Panc1 (cell line): ENCODE measurements at regions not wholly inside any gene's neighbourhood (a gene's known extent, or its start where the extent isn't known, plus 50 kb on each side); places are given as distances from the start of the nearest gene placed in this dataset.

ENCODE experiments used
- CTCF ChIP-seq: fragments of 450-650 bp; IDR thresholded peaks from 2 replicates; pipeline ENCODE4 v1.5.1; 2017; ENCODE audit warnings: mild to moderate bottlenecking
- POLR2AphosphoS5 ChIP-seq: IDR thresholded peaks from 2 replicates; pipeline ENCODE4 v1.6.1; 2012; ENCODE audit warnings: mild to moderate bottlenecking, low read depth, low read length, moderate library complexity
- REST ChIP-seq, 2 experiments: IDR thresholded peaks; 2 replicates each; pipeline ENCODE4 v1.6.1; 2011 to 2012; ENCODE audit warnings: low read depth in 2 of 2, control low read depth in 1 of 2, low read length in 1 of 2, mild to moderate bottlenecking in 1 of 2, moderate library complexity in 1 of 2; ENCODE audit not compliant: insufficient read depth in 1 of 2
- SIN3A ChIP-seq: IDR thresholded peaks from 2 replicates; pipeline ENCODE4 v1.6.1; 2012; ENCODE audit warnings: low read depth, mild to moderate bottlenecking, low read length, moderate library complexity, borderline replicate concordance; ENCODE audit not compliant: insufficient read depth
- TCF7L2 ChIP-seq: IDR thresholded peaks from 2 replicates; pipeline ENCODE4 v1.6.1; 2011; ENCODE audit warnings: mild to moderate bottlenecking, low read depth, low read length, inconsistent platforms

- TF ChIP-seq CTCF (no peak), POLR2AphosphoS5 (no peak), SIN3A (no peak), REST (IDR thresholded peaks at IDR 0.05; ENCODE audit: insufficient read depth in 1 of 2, low read depth in 2 of 2, low read length in 1 of 2) (no peak), TCF7L2 (no peak)
Observed at GRCh38 chr3:59510576-59510975, 460.8 kb upstream of the CFAP20DC start.
